ENCODE measurements at regions not wholly inside any gene's neighbourhood (a gene's known extent, or its start where the extent isn't known, plus 50 kb on each side); places are given as distances from the start of the nearest gene placed in this dataset.
A peak's percentile ranks its signal among the peaks of the same experiment; 100 is the strongest.

GRCh38 chr4:116024954-116025708 is 911.7 kb upstream of the NDST4 start:
- Mint-ChIP-seq H3K9me3 (peaks cover 12% of the 10 kb centered on the region), H3K36me3 (ENCODE audit: low read depth) (no peaks in the 10 kb centered on the region), H3K27me3 (ENCODE audit: insufficient read depth) (no peaks in the 10 kb centered on the region), H3K4me3 (no peak overlapping the region), H3K27ac (no peak overlapping the region), H3K4me1 (ENCODE audit: low read depth) (no peaks in the 10 kb centered on the region)
- no peak for DNase-seq
- TF ChIP-seq CTCF (IDR thresholded peaks at IDR 0.05): no peak

GRCh38 chr4:116023049-116023448 is 909.6 kb upstream of the NDST4 start:
- Mint-ChIP-seq H3K27ac (no peak overlapping the region), H3K9me3 (peaks cover 23% of the 10 kb centered on the region), H3K4me1 (ENCODE audit: low read depth) (no peaks in the 10 kb centered on the region; the same call in 1 of the 2 replicates), H3K4me3 (no peak overlapping the region), H3K36me3 (ENCODE audit: low read depth) (no peaks in the 10 kb centered on the region), H3K27me3 (ENCODE audit: insufficient read depth) (no peaks in the 10 kb centered on the region)
- no peak for TF ChIP-seq CTCF (IDR thresholded peaks at IDR 0.05)
- no peak for DNase-seq

- Mint-ChIP-seq H3K36me3 (ENCODE audit: low read depth) (peaks cover 8% of the 10 kb centered on the region; the same call in 1 of the 2 replicates), H3K9me3 (peaks cover 40% of the 10 kb centered on the region), H3K27ac (no peak overlapping the region), H3K4me3 (no peak overlapping the region), H3K4me1 (ENCODE audit: low read depth) (no peaks in the 10 kb centered on the region; the same call in 1 of the 2 replicates), H3K27me3 (ENCODE audit: insufficient read depth) (peaks cover 2% of the 10 kb centered on the region; the same call in 1 of the 2 replicates)
- no peak for DNase-seq
- TF ChIP-seq CTCF (IDR thresholded peaks at IDR 0.05): no peak
Measured at GRCh38 chr4:116020141-116020722, 906.8 kb upstream of the NDST4 start.

GRCh38 chr4:116018831-116019230 is 905.4 kb upstream of the NDST4 start:
- Mint-ChIP-seq H3K36me3 (ENCODE audit: low read depth) (peaks cover 9% of the 10 kb centered on the region; the same call in 1 of the 2 replicates), H3K9me3 (peaks cover 51% of the 10 kb centered on the region), H3K27ac (no peak overlapping the region), H3K27me3 (ENCODE audit: insufficient read depth) (peaks cover 2% of the 10 kb centered on the region; the same call in 1 of the 2 replicates), H3K4me1 (ENCODE audit: low read depth) (no peaks in the 10 kb centered on the region; the same call in 1 of the 2 replicates), H3K4me3 (no peak overlapping the region)
- no peak for TF ChIP-seq CTCF (IDR thresholded peaks at IDR 0.05)
- no peak for DNase-seq

GRCh38 chr4:116016201-116016600 is 902.8 kb upstream of the NDST4 start:
- H3K27me3 Mint-ChIP-seq (ENCODE audit: insufficient read depth): peaks cover 2% of the 10 kb centered on the region
- H3K4me3 Mint-ChIP-seq: peak overlapping the region; percentile 57; the same call in 1 of the 2 replicates
- no peaks in the 10 kb centered on the region; the same call in 1 of the 2 replicates for H3K4me1 Mint-ChIP-seq (ENCODE audit: low read depth)
- TF ChIP-seq CTCF (IDR thresholded peaks at IDR 0.05): no peak
- peak overlapping the region; percentile 60; the same call in 1 of the 2 replicates for H3K27ac Mint-ChIP-seq
- peaks cover 9% of the 10 kb centered on the region; the same call in 1 of the 2 replicates for H3K36me3 Mint-ChIP-seq (ENCODE audit: low read depth)
- peaks cover 49% of the 10 kb centered on the region for H3K9me3 Mint-ChIP-seq
- no peak for DNase-seq

Data from HFFc6 (cell line).